ENCODE measurements at regions not wholly inside any gene's neighbourhood (a gene's known extent, or its start where the extent isn't known, plus 50 kb on each side); places are given as distances from the start of the nearest gene placed in this dataset.
"Not testable (repeated sequence)": the region's sequence is repeated elsewhere in the genome, so short reads cannot be mapped to it uniquely, and the experiment has no call there.

GRCh38 chr7:9307131-9307530, 873.7 kb downstream of the NXPH1 start:
- ATAC-seq = no peak
- intact Hi-C loops (cut with DNase I, micrococcal nuclease) = no loop called here

GRCh38 chr7:9324513-9324912, 891.1 kb downstream of the NXPH1 start:
- H3K4me3 ChIP-seq = no peak overlapping the region
- ATAC-seq (no peak), DNase-seq (no peak)
- no peak for TF ChIP-seq CTCF (IDR thresholded peaks at IDR 0.05)
- intact Hi-C loops (cut with DNase I, micrococcal nuclease) = no loop called here
- H3K36me3 ChIP-seq (ENCODE audit: low read depth) = no peaks in the 10 kb centered on the region
- H3K4me1 ChIP-seq (ENCODE audit: low read depth) = no peaks in the 10 kb centered on the region
- H3K9me3 ChIP-seq = peaks cover 20% of the 10 kb centered on the region

More at GRCh38 chr7:9307131-9307530, 873.7 kb downstream of the NXPH1 start:
- H3K36me3 ChIP-seq (ENCODE audit: low read depth) = no peaks in the 10 kb centered on the region
- H3K9me3 ChIP-seq = peaks cover 43% of the 10 kb centered on the region
- no peak overlapping the region for H3K4me3 ChIP-seq
- no peaks in the 10 kb centered on the region for H3K4me1 ChIP-seq (ENCODE audit: low read depth)
- DNase-seq = no peak
- no peak for TF ChIP-seq CTCF (IDR thresholded peaks at IDR 0.05)

GRCh38 chr7:9328296-9328695, 894.9 kb downstream of the NXPH1 start:
- H3K9me3 ChIP-seq = peaks cover 11% of the 10 kb centered on the region
- TF ChIP-seq CTCF (IDR thresholded peaks at IDR 0.05) = no peak
- no peak overlapping the region for H3K4me3 ChIP-seq
- ATAC-seq = no peak
- no peak for DNase-seq
- no peaks in the 10 kb centered on the region for H3K4me1 ChIP-seq (ENCODE audit: low read depth)
- H3K36me3 ChIP-seq (ENCODE audit: low read depth) = no peaks in the 10 kb centered on the region
- intact Hi-C loops (cut with DNase I, micrococcal nuclease) = no loop called here

GRCh38 chr7:9349625-9350024, 916.2 kb downstream of the NXPH1 start:
- no peak for ATAC-seq
- TF ChIP-seq CTCF (IDR thresholded peaks at IDR 0.05) = no peak
- intact Hi-C loops (cut with DNase I, micrococcal nuclease) = no loop called here

GRCh38 chr7:9391221-9391620, 957.8 kb downstream of the NXPH1 start:
- H3K36me3 ChIP-seq (ENCODE audit: low read depth) = no peaks in the 10 kb centered on the region
- H3K9me3 ChIP-seq = peaks cover 55% of the 10 kb centered on the region
- intact Hi-C loops (cut with DNase I, micrococcal nuclease) = no loop called here
- no peak for ATAC-seq
- H3K4me1 ChIP-seq (ENCODE audit: low read depth) = no peaks in the 10 kb centered on the region
- no peak overlapping the region for H3K4me3 ChIP-seq
- DNase-seq = no peak
- no peak for TF ChIP-seq CTCF (IDR thresholded peaks at IDR 0.05)

More at GRCh38 chr7:9349625-9350024, 916.2 kb downstream of the NXPH1 start:
- Histone ChIP-seq H3K4me1 (ENCODE audit: low read depth) (no peaks in the 10 kb centered on the region), H3K36me3 (ENCODE audit: low read depth) (no peaks in the 10 kb centered on the region), H3K4me3 (no peak overlapping the region), H3K9me3 (peaks cover 30% of the 10 kb centered on the region)
- no peak for DNase-seq

GRCh38 chr7:9391984-9392383, 958.6 kb downstream of the NXPH1 start:
- intact Hi-C loops (cut with DNase I, micrococcal nuclease) = no loop called here
- ATAC-seq = no peak
- Histone ChIP-seq H3K4me1 (ENCODE audit: low read depth) (no peaks in the 10 kb centered on the region), H3K9me3 (peaks cover 47% of the 10 kb centered on the region), H3K36me3 (ENCODE audit: low read depth) (no peaks in the 10 kb centered on the region), H3K4me3 (no peak overlapping the region)
- no peak for DNase-seq
- no peak for TF ChIP-seq CTCF (IDR thresholded peaks at IDR 0.05)

- H3K36me3 ChIP-seq (ENCODE audit: low read depth); DNase-seq; intact Hi-C loops (cut with DNase I, micrococcal nuclease); H3K4me1 ChIP-seq (ENCODE audit: low read depth); H3K4me3 ChIP-seq; ATAC-seq: not testable (repeated sequence)
- H3K9me3 ChIP-seq = peaks cover 28% of the 10 kb centered on the region
Measured at GRCh38 chr7:9404386-9404785, 971.0 kb downstream of the NXPH1 start.
